Islet of Langerhans (tissue), 1 donor: ENCODE measurements at regions not wholly inside any gene's neighbourhood (a gene's known extent, or its start where the extent isn't known, plus 50 kb on each side); places are given as distances from the start of the nearest gene placed in this dataset.
"Not testable (repeated sequence)": the region's sequence is repeated elsewhere in the genome, so short reads cannot be mapped to it uniquely, and the experiment has no call there.

Experiments
- FAIRE-seq: peaks from one replicate; lab custom pipeline; 2011; peaks lifted over from hg19 to GRCh38; lab: Jason Lieb, UNC

DNA sequence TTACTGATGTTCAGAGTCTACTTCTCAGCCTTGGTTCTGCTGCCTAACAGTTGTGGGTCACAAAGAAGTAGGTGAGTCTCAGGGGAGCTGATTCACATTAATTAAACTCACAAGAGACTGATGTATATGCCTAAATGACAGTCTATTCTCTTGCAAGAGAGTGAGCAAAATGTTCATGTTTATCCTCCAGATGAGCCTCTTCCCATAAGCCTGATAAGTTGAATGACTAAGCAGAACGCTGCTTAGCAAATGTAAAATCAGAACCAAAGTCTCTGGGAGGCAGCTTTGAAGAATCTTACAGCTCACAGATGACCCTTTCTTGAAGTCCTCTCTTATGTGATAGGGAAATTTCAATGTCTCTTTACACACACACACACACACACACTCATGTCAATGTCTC is 1092.2 kb downstream of the TYW1 start:
- no peak for FAIRE-seq

DNA sequence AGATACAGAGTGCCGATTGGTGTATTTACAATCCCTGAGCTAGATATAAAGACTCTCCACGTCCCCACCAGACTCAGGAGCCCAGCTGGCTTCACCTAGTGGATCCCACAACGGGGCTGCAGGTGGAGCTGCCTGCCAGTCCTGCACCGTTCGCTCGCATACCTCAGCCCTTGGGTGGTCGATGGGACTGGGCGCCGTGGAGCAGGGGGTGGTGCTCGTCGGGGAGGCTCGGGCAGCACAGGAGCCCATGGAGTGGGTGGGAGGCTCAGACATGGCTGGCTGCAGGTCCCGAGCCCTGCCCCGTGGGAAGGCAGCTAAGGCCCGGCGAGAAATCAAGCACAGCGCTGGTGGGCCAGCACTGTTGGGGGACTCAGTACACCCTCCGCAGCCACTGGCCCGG is 1093.6 kb downstream of the TYW1 start:
- not testable (repeated sequence) for FAIRE-seq

GRCh38 chr7:68103319-68103718 is 1106.7 kb downstream of the TYW1 start:
- FAIRE-seq = no peak

DNA sequence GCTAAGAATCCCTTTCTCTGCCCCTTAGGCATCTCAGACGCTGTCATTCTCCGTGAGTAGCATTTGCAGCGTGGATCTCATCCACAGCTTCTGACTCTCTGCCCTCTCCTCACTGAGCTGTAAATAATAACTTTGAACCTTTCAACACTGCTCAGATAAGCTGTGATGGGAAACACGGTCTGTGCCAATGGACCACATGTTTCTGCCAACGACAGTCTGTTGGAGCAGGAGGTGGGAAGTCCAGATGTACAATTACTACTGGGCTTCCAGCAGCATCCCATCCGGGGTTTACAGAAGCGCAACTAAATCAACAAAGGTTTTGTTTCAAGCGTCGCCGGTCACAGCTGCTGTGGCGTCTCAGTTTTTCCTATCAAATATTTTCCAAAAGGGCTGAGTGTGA is 1110.6 kb downstream of the TYW1 start:
- FAIRE-seq = no peak

- FAIRE-seq = no peak
Observed at GRCh38 chr7:68107968-68108367, 1111.3 kb downstream of the TYW1 start.

- FAIRE-seq = no peak
Observed at GRCh38 chr7:68109299-68109698, 1112.7 kb downstream of the TYW1 start.

DNA sequence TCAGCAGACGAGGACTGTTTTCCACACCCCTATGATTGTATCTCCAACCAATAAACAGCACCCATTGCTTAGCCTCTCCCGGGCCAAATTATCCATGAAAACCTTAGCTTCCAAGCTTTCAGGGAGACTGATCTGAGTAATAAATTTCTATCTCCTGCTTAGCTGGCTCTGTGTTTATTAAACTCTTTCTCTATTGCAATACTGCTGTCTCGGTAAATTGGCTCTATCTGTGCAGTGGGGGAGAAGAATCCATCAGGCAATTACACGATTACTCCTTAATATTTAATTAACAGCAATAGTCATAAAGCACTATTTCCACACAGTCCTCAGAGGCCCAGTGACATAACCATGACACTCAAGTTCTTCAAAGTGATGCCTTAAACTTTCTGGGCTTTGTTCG is 1122.8 kb downstream of the TYW1 start:
- no peak for FAIRE-seq

DNA sequence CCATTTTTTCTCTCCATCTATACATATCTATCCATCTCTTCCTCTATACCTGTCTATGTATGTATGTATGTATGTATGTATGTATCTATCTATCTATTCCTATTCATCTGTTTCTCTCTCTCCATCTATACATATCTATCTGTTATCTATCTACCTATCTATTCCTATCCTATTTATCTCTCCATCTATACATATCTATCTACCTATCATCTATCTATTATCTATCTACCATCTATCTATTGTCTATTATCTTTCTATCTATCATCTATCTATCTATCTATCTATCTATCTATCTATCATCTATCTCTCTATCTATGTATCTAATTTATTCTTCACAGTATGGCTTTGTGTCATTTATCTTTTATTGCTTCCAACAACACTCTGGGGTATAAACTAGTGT is 1124.4 kb downstream of the TYW1 start:
- no peak for FAIRE-seq

- FAIRE-seq = no peak
Observed at GRCh38 chr7:68121655-68122054, 1125.0 kb downstream of the TYW1 start.

GRCh38 chr7:68122801-68123200 is 1126.2 kb downstream of the TYW1 start:
- no peak for FAIRE-seq

DNA sequence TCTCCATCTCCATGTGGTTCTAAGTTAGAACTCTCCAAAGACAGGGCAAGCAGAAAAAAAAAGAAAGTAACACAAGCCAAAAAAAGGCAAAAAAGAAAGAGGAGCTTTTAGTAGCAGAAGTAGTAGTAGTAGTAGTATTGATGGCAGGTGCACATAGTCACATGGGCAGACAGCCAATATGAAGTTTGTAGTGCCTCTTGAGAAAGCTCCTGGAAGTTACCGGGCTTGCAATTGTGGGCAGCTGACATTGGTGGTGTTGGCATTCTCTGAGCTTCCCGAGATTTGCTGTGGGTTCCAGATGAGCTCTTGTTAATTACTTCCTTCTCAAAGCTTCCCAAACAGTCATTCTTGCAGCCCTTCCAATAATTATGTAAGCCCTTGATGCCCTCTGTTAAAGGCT is 1128.5 kb downstream of the TYW1 start:
- no peak for FAIRE-seq

DNA sequence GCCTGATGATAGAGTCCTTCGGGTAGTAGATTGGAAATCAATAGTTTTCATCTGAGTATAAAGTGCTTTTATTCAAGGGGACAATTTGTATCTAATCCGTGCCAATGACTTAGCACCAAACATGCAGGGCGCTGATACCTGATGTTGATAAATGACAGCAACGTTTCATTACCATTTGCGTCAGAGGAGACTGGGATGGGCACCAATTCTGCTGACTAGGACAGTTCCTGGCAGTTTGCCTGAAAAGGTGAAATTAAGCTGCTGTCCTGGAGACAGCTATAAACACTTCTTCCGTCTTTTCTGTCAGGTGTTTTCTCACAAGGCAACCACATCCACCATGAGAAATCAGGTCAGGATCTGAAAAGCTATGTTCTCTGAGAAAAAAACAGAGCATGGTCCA is 1136.4 kb downstream of the TYW1 start:
- peak; percentile 99 for FAIRE-seq

DNA sequence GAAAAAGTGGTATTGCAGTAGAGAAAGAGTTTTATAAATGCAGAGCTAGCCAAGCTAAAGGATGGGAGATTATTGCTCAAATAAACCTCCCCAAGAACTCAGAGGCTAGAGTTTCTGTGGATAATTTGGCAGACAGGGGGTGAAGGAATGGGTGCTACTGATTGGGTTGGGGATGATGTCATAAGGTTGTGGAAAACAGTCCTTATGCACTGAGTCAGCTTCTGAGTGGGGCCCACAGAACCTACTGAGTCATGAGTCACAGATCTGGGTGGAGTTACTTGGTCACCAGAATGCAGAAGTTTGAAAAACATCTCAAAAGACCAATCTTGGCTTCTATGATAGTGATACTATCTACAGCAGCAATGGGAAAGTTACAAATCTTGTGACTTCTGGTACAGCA is 1146.7 kb downstream of the TYW1 start:
- FAIRE-seq = no peak

DNA sequence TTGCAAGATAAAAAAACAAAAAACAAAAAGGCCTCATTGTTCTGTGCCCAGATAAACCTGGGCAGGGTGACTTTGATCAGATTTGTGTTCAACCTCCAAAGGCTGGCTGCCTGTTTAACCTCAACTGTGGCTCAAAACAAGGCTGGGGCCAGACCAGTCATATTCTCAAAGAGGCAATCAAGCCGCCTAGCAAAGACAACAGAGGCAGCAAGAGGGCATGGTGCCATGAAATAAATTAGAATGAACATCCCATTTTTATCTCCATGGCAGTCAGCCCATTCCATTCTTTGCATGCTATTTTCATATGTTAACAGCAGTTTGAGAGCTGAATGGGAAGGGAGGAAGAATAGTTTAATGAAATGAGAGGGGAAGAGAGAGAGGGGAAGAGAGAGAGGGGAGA is 1150.3 kb downstream of the TYW1 start:
- FAIRE-seq = no peak

- no peak for FAIRE-seq
Observed at GRCh38 chr7:68147614-68148238, 1151.1 kb downstream of the TYW1 start.

DNA sequence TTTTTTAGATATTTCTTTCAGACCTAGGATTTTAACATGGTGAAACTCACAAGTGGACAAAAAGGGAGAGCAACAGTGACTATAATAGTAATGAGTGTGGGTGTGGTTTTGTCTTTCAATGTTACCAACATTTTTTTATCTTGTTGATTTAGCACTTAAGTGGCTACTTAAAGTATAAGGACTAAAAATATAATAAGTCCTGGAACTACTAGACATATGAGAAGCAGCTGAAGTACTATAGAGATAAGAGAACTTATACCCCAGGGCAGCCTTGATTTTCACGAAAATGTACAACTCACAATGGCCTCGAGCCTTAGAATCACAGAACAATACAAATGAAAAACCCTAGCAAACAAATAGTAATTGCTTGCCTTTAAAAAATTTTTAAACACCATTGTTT is 1151.8 kb downstream of the TYW1 start:
- no peak for FAIRE-seq

- FAIRE-seq = no peak
Observed at GRCh38 chr7:68152205-68152604, 1155.6 kb downstream of the TYW1 start.

DNA sequence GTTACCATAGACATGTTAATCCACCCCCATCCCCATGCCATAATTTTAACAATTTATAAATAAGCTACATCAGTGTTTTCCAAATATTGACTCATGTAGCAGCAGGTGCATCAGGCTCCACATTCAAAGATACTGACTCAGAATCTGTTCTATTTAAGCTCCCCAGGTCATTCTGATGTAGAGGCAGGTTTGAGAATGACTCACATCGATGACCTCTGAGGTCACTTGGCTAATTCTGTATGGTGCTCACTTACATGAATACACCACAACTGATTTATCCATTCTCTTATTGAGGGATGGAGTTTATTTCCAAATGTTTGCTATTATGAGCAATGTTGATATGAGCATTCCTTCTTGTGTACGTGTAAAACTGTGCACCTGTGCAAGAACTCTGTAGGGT is 1159.0 kb downstream of the TYW1 start:
- FAIRE-seq = no peak

DNA sequence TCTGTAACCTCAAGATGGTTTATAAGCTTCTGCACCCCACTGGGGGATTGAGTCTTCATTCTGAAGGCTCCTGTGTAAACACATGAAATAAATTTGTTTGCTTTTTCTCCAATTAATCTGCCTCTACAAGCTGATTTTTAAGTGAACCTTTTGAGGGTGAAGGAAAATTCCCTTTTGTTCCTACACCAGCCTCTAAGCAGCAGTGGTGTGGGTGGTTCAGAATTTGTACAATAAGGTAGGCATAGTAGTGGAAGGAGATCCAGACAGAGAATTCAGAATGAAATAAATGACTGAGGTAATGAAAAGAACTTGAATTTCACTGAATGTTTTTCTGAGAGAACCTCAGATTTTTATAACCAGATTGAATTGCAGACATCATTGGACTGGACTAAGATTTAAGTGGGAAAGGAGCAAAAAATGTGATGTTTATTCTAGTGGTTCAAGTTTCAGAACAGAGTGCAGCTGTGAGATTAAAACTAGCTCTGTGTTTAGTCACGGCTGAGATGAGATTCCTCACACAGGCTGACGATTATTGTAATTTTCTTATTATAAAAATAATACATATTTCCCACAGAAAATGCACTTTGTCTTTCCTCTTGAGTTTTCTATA is 1162.2 kb downstream of the TYW1 start:
- FAIRE-seq = no peak

DNA sequence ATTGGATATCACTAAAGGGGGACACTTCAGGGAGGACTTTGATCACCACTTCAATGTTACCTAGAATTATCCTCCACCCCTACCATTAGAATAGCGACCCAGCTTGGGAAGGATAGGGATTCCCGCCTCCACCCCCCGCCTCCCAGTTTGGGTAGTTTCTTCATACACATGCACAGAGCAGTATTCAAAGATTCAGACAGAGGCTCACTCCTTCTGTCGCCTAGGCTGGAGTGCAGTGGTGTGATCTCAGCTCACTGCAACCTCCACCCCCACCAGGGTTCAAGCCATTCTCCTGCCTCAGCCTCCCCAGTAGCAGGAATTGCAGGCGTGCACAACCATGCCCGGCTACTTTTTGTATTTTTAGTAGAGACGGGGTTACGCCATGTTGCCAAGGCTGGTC is 1166.1 kb downstream of the TYW1 start:
- no peak for FAIRE-seq

- FAIRE-seq = no peak
Observed at GRCh38 chr7:68166525-68166924, 1169.9 kb downstream of the TYW1 start.

GRCh38 chr7:68173513-68173912 is 1176.9 kb downstream of the TYW1 start:
- FAIRE-seq = no peak

DNA sequence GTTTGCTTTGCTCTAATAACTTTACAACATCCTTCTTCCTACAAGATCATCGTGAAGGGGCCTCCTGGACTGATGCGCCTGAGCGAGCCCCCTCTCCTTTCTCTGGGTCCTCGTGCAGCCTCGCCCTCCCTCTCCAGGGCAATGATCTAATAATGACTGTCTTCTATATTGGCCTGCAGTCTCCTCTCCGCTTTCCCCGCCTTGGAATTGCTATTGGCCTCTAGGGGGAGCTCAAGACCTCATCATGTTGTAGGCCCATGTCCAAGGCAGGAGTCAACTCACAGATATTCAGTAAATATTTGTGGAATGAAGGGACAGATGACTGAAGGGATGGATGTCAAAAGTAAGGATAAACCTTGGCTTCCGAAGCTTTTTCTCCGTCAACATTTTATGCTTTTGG is 1180.3 kb downstream of the TYW1 start:
- peak; percentile 58 for FAIRE-seq

DNA sequence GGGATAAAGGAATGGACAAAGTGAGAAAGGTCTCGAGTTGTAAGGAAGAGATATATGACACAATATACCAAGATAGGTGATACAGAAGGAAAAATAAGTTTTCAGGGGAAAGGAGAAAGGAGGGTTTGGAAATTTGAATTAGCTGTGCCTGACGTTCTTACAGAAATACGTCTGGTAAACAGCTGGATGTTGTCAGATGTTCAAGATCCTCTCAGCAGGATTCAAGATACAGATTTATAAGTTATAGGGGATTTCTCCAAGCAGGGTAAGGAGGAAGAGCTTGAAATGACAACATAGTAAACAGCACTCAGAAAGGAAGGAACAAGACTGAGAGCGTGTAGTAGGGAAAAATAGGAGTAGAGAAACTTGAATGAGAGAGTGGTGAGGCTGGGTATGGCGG is 1184.1 kb downstream of the TYW1 start:
- no peak for FAIRE-seq

DNA sequence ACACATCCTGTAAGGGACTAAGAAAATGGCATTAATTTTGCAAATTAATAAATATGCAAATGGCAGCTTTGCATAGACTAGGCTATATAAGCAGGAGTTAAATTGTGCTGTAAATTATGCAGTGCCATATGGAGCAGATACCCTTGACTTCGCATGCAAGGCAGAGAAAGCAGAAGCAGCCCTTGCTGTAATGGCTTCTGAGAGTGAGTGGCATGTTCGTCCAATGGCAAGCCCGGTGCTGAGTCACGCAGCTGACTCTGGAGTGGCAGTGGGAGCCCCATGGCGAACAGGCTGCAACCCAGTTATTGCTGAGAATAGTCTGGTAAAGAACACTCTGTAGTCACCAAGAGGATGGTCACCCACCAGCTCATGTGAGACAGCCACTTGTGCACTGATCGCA is 1186.5 kb downstream of the TYW1 start:
- no peak for FAIRE-seq
